H1 (cell line): ENCODE measurements at regions not wholly inside any gene's neighbourhood (a gene's known extent, or its start where the extent isn't known, plus 50 kb on each side); places are given as distances from the start of the nearest gene placed in this dataset.

Source experiments
- CTCF ChIA-PET: fragments of 300-600 bp; sonication (Branson Sonifier 250); formaldehyde crosslinking; loops from one replicate; lab custom pipeline; 2021; ENCODE audit not compliant: partially characterized antibody; lab: Charles Lee
- POLR2A ChIA-PET: fragments of 300-600 bp; sonication (Branson Sonifier 250); formaldehyde crosslinking; loops from one replicate; lab custom pipeline; 2021; ENCODE audit warnings: inconsistent platforms; ENCODE audit not compliant: partially characterized antibody; lab: Charles Lee
- DNase-seq, 2 experiments: peaks; one replicate each; pipeline versions ENCODE4 v3.0.0 to v3.0.0-alpha.2; 2010 to 2022; ENCODE audit warnings: low spot score in 2 of 2, low read depth in 1 of 2, mixed read lengths in 1 of 2
- FAIRE-seq: peaks from 2 replicates; lab custom pipeline; 2011; peaks lifted over from hg19 to GRCh38; lab: Jason Lieb, UNC
- H2AFZ ChIP-seq: 2 replicates; pipeline ENCODE4 v1.8.1; 2012; ENCODE audit warnings: low read length, inconsistent platforms
- H2AK5ac ChIP-seq: 2 replicates; pipeline ENCODE4 v1.6.1; 2013; ENCODE audit warnings: low read depth, low read length
- H2BK120ac ChIP-seq: replicated peaks from 2 replicates; pipeline ENCODE3; 2013; ENCODE audit warnings: low read depth, low read length, inconsistent platforms
- H2BK12ac ChIP-seq: 2 replicates; pipeline ENCODE4 v1.6.1; 2013; ENCODE audit warnings: low read depth, low read length
- H2BK15ac ChIP-seq: 2 replicates; pipeline ENCODE4 v1.6.1; 2013; ENCODE audit warnings: low read length
- H2BK20ac ChIP-seq: 2 replicates; pipeline ENCODE4 v1.6.1; 2013; ENCODE audit warnings: low read length
- H2BK5ac ChIP-seq: 2 replicates; pipeline ENCODE4 v1.6.1; 2013; ENCODE audit warnings: low read depth, low read length
- H3K14ac ChIP-seq: 2 replicates; pipeline ENCODE4 v1.6.1; 2013; ENCODE audit warnings: inconsistent platforms; ENCODE audit not compliant: insufficient read length
- H3K18ac ChIP-seq: 2 replicates; pipeline ENCODE4 v1.6.1; 2013; ENCODE audit warnings: low read length; ENCODE audit errors: extremely low read depth
- H3K23ac ChIP-seq: 2 replicates; pipeline ENCODE4 v1.6.1; 2013; ENCODE audit warnings: inconsistent platforms; ENCODE audit not compliant: insufficient read length
- H3K23me2 ChIP-seq: 2 replicates; pipeline ENCODE4 v1.6.1; 2013; ENCODE audit warnings: low read depth, low read length
- H3K27ac ChIP-seq: 2 replicates; pipeline ENCODE4 v1.6.1; 2011; ENCODE audit warnings: low read depth, low read length, inconsistent platforms
- H3K27me3 ChIP-seq, 4 experiments: replicated peaks in 1 of 4; 1 replicate in 1 of 4; 2 replicates in 3 of 4; pipeline versions ENCODE4 v1.6.1 to v1.8.1; 2011 to 2013; ENCODE audit warnings: low read length in 3 of 4, mild to moderate bottlenecking in 3 of 4, inconsistent platforms in 2 of 4, mixed read lengths in 2 of 4, moderate library complexity in 1 of 4; ENCODE audit not compliant: control insufficient read depth in 3 of 4, insufficient read depth in 3 of 4; ENCODE audit errors: extremely low read depth in 1 of 4
- H3K36me3 ChIP-seq, 4 experiments: 2 replicates each; pipeline versions ENCODE4 v1.6.1 to v1.8.1; 2011 to 2013; ENCODE audit warnings: mild to moderate bottlenecking in 4 of 4, low read length in 3 of 4, moderate library complexity in 2 of 4, control low read depth in 1 of 4, inconsistent platforms in 1 of 4; ENCODE audit not compliant: insufficient read depth in 4 of 4, control insufficient read depth in 2 of 4
- H3K4ac ChIP-seq: replicated peaks from 2 replicates; pipeline ENCODE3; 2013; ENCODE audit warnings: low read length, low read depth, mixed read lengths, inconsistent platforms; ENCODE audit not compliant: insufficient read length
- H3K4me1 ChIP-seq, 4 experiments: replicated peaks in 1 of 4; 1 replicate in 1 of 4; 2 replicates in 3 of 4; pipeline versions ENCODE4 v1.6.1 to v1.8.1; 2011 to 2013; ENCODE audit warnings: low read length in 3 of 4, inconsistent platforms in 2 of 4, mixed read lengths in 1 of 4; ENCODE audit not compliant: insufficient read depth in 4 of 4, control insufficient read depth in 3 of 4
- H3K4me2 ChIP-seq, 2 experiments: 2 replicates each; pipeline versions ENCODE4 v1.6.1 to v1.8.1; 2011 to 2013; ENCODE audit warnings: low read depth in 2 of 2, low read length in 2 of 2, control low read depth in 1 of 2, inconsistent platforms in 1 of 2, mild to moderate bottlenecking in 1 of 2; ENCODE audit not compliant: insufficient read depth in 1 of 2
- H3K4me3 ChIP-seq, 4 experiments: fragments of 200-600, 300-600 bp in 1 of 4; sonication (generic), shearing (Covaris generic), sonication (Bioruptor Twin) in 1 of 4; 2 replicates each; pipeline versions ENCODE4 v1.5.1 to v1.8.1; 2011 to 2016; ENCODE audit warnings: low read length in 4 of 4, low read depth in 3 of 4, control low read depth in 2 of 4, inconsistent platforms in 2 of 4, mild to moderate bottlenecking in 2 of 4, mixed read lengths in 1 of 4, moderate library complexity in 1 of 4; ENCODE audit not compliant: insufficient read depth in 2 of 4; ENCODE audit errors: extremely low read depth in 1 of 4
- H3K56ac ChIP-seq: replicated peaks from 2 replicates; pipeline ENCODE3; 2013; ENCODE audit warnings: low read depth, mild to moderate bottlenecking, mixed read lengths, low read length, inconsistent platforms; ENCODE audit not compliant: insufficient read length
- H3K79me1 ChIP-seq: 2 replicates; pipeline ENCODE4 v1.6.1; 2013; ENCODE audit warnings: low read depth, low read length, control low read depth
- H3K79me2 ChIP-seq, 2 experiments: 2 replicates each; pipeline versions ENCODE4 v1.6.1 to v1.8.1; 2012 to 2013; ENCODE audit warnings: low read length in 2 of 2, mild to moderate bottlenecking in 2 of 2, inconsistent platforms in 1 of 2; ENCODE audit not compliant: insufficient read depth in 2 of 2, control insufficient read depth in 1 of 2
- H3K9ac ChIP-seq, 4 experiments: replicated peaks in 1 of 4; 1 replicate in 1 of 4; 2 replicates in 3 of 4; pipeline versions ENCODE4 v1.6.1 to v1.8.1; 2011 to 2013; ENCODE audit warnings: low read depth in 3 of 4, low read length in 3 of 4, control low read depth in 2 of 4, mild to moderate bottlenecking in 2 of 4, moderate library complexity in 2 of 4, inconsistent platforms in 1 of 4; ENCODE audit errors: extremely low read depth in 1 of 4
- H3K9me3 ChIP-seq, 2 experiments: 2 replicates each; pipeline versions ENCODE4 v1.6.1 to v1.8.1; 2012 to 2013; ENCODE audit warnings: mild to moderate bottlenecking in 2 of 2, moderate library complexity in 2 of 2, control low read depth in 1 of 2, inconsistent platforms in 1 of 2, low read depth in 1 of 2, low read length in 1 of 2, mixed read lengths in 1 of 2; ENCODE audit not compliant: insufficient read depth in 2 of 2
- H4K20me1 ChIP-seq, 2 experiments: replicated peaks in 1 of 2; 2 replicates each; pipeline versions ENCODE3 to v1.8.1; 2011 to 2013; ENCODE audit warnings: inconsistent platforms in 2 of 2, low read length in 2 of 2, mild to moderate bottlenecking in 1 of 2; ENCODE audit not compliant: insufficient read depth in 2 of 2, control insufficient read depth in 1 of 2
- H4K5ac ChIP-seq: 2 replicates; pipeline ENCODE4 v1.6.1; 2013; ENCODE audit warnings: low read length, low read depth, mixed read lengths, inconsistent platforms; ENCODE audit not compliant: insufficient read length
- H4K8ac ChIP-seq: 2 replicates; pipeline ENCODE4 v1.8.0; 2013; ENCODE audit warnings: mild to moderate bottlenecking, moderate library complexity, low read length, inconsistent platforms; ENCODE audit not compliant: insufficient read depth; ENCODE audit errors: extremely low read depth
- H4K91ac ChIP-seq: replicated peaks from 2 replicates; pipeline ENCODE3; 2013; ENCODE audit warnings: low read length, mixed read lengths, inconsistent platforms; ENCODE audit not compliant: insufficient read length
- BACH1 ChIP-seq: IDR thresholded peaks from 2 replicates; pipeline ENCODE4 v1.6.1; 2012; ENCODE audit warnings: low read length, improper control_type of control experiment
- BCL11A ChIP-seq, 2 experiments: IDR thresholded peaks; one replicate each; pipeline ENCODE4 v1.6.1; 2011; ENCODE audit warnings: low read depth in 2 of 2, low read length in 2 of 2, mild to moderate bottlenecking in 2 of 2
- CEBPB ChIP-seq: IDR thresholded peaks from 2 replicates; pipeline ENCODE4 v1.6.1; 2012; ENCODE audit warnings: low read depth, low read length
- CHD1 ChIP-seq: IDR thresholded peaks from 2 replicates; pipeline ENCODE4 v1.6.1; 2012; ENCODE audit warnings: low read depth, low read length, improper control_type of control experiment
- GABPA ChIP-seq: IDR thresholded peaks from 2 replicates; pipeline ENCODE4 v1.6.1; 2011; ENCODE audit warnings: mild to moderate bottlenecking, low read length, moderate library complexity, borderline replicate concordance; ENCODE audit not compliant: insufficient read depth
- KDM4A ChIP-seq: IDR thresholded peaks from one replicate; pipeline ENCODE4 v1.7.1; 2012; ENCODE audit warnings: low read depth, mild to moderate bottlenecking, moderate library complexity, low read length, inconsistent platforms; ENCODE audit not compliant: severe bottlenecking
- NRF1 ChIP-seq: IDR thresholded peaks from 2 replicates; pipeline ENCODE4 v1.6.1; 2011; ENCODE audit warnings: mild to moderate bottlenecking, low read depth, low read length, improper control_type of control experiment
- POLR2A ChIP-seq, 2 experiments: IDR thresholded peaks; 1 replicate in 1 of 2; 2 replicates in 1 of 2; pipeline ENCODE4 v1.6.1; 2011; ENCODE audit warnings: low read depth in 2 of 2, low read length in 2 of 2, mild to moderate bottlenecking in 2 of 2; ENCODE audit errors: control extremely low read depth in 1 of 2
- SP4 ChIP-seq: IDR thresholded peaks from 2 replicates; pipeline ENCODE4 v1.6.1; 2012; ENCODE audit warnings: low read length, inconsistent platforms
- TAF7 ChIP-seq: optimal IDR thresholded peaks from 2 replicates; pipeline ENCODE3; 2011; ENCODE audit warnings: low read depth, mild to moderate bottlenecking, inconsistent platforms, low read length, moderate library complexity, borderline replicate concordance
- YY1 ChIP-seq: IDR thresholded peaks from 2 replicates; pipeline ENCODE4 v1.6.1; 2011; ENCODE audit warnings: low read depth, mild to moderate bottlenecking, low read length
- WGBS, 2 experiments: shearing (Covaris generic) in 1 of 2; methylation state at CpG; one replicate each; pipeline versions ENCODE4 v1.1.6 to v1.1.7; 2013 to 2015; ENCODE audit warnings: low lambda C conversion rate in 2 of 2, mixed read lengths in 2 of 2, inconsistent platforms in 1 of 2, low coverage in 1 of 2, missing lambda C conversion rate in 1 of 2; ENCODE audit not compliant: insufficient replicate concordance in 2 of 2, insufficient coverage in 1 of 2, insufficient read length in 1 of 2; ENCODE audit errors: extremely low coverage in 1 of 2, missing lambda C conversion rate in 1 of 2; 5-methylcytosine and 5-hydroxymethylcytosine counted together
- TF ChIP-seq, protein P1 (sequence below): IDR thresholded peaks from 2 replicates; pipeline ENCODE4 v1.6.1; 2012; ENCODE audit warnings: inconsistent platforms
- TF ChIP-seq, protein P2 (sequence below): IDR thresholded peaks from 2 replicates; pipeline ENCODE4 v1.6.1; 2012; ENCODE audit warnings: inconsistent platforms
- TF ChIP-seq, protein P3 (sequence below): IDR thresholded peaks from 2 replicates; pipeline ENCODE4 v1.6.1; 2011; ENCODE audit warnings: low read depth, mild to moderate bottlenecking, low read length; ENCODE audit not compliant: insufficient read depth

DNA sequence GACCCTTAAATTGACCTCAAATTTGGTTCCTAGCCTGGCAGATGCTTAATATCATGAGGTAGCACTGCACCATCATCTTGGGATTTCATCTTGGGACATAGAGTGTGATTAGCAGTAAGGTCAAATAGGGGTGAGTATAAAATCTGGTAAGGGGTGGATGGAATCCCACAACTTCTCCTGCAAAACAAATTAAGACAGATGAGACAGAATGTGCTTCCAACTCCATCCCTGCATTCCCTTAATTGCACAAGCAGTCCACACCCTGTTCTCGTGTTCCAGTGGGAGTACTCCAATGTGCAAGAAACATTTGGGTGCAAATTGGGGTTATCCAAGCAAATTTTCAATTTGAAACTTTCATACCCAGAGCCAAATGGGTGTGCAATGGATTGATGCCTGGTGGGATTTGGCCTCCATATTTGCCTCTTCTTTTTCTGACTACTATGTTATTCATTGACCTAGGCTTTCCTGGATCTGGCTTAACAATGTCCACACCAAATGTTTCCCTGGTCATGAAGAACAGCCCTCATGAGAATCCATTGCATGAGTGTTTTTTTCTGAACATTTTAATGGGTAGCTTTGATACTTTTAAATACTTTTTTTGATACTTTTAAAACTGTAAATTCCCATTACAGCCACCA lies 785.0 kb upstream of the TSPY4 start:
- POLR2A ChIA-PET, result no interaction called here

More for the DNA sequence above, 785.0 kb upstream of the TSPY4 start:
- H3K4me3 ChIP-seq, result no peak overlapping the region
- TF ChIP-seq GABPA (no peak), CHD1 (no peak), POLR2A (IDR thresholded peaks at IDR 0.05; ENCODE audit: control extremely low read depth in 1 of 2, low read depth in 2 of 2, low read length in 2 of 2) (no peak), BACH1 (no peak), NRF1 (no peak), SP4 (no peak), YY1 (no peak), CEBPB (no peak), BCL11A (IDR thresholded peaks at IDR 0.05; ENCODE audit: low read depth in 2 of 2, low read length in 2 of 2) (no peak), TAF7 (no peak), KDM4A (no peak)
- TF ChIP-seq, protein P1, sequence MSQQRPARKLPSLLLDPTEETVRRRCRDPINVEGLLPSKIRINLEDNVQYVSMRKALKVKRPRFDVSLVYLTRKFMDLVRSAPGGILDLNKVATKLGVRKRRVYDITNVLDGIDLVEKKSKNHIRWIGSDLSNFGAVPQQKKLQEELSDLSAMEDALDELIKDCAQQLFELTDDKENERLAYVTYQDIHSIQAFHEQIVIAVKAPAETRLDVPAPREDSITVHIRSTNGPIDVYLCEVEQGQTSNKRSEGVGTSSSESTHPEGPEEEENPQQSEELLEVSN, result no peak
- TF ChIP-seq, protein P2, sequence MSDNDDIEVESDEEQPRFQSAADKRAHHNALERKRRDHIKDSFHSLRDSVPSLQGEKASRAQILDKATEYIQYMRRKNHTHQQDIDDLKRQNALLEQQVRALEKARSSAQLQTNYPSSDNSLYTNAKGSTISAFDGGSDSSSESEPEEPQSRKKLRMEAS, result no peak
- TF ChIP-seq, protein P3, sequence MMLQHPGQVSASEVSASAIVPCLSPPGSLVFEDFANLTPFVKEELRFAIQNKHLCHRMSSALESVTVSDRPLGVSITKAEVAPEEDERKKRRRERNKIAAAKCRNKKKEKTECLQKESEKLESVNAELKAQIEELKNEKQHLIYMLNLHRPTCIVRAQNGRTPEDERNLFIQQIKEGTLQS, result no peak
- no peak overlapping the region for H4K91ac ChIP-seq
- no peak overlapping the region for H4K8ac ChIP-seq
- no peak overlapping the region for H2BK5ac ChIP-seq
- H3K18ac ChIP-seq, result no peak overlapping the region
- no peaks in the 10 kb centered on the region for H3K79me1 ChIP-seq
- H3K79me2 ChIP-seq, result no peaks in the 10 kb centered on the region
- H3K14ac ChIP-seq, result no peak overlapping the region
- H3K4ac ChIP-seq, result no peak overlapping the region
- CTCF ChIA-PET, result no interaction called here
- DNase-seq, result no peak
- H3K9ac ChIP-seq, result no peak overlapping the region
- no peaks in the 10 kb centered on the region for H3K27me3 ChIP-seq
- H3K9me3 ChIP-seq, result peaks cover 3 to 76% of the 10 kb centered on the region in 2 experiments; a peak in 2 of 4 replicates
- H2BK120ac ChIP-seq, result no peak overlapping the region
- 60% methylated on average over 1 of the region's 1 CpG; no CpG with 5 or more reads in 1 of the 2 experiments for WGBS, 2 experiments
- no peaks in the 10 kb centered on the region for H4K20me1 ChIP-seq
- H2BK12ac ChIP-seq, result no peak overlapping the region
- H4K5ac ChIP-seq, result no peak overlapping the region
- no peak overlapping the region for H3K27ac ChIP-seq
- no peak for FAIRE-seq
- no peak overlapping the region for H3K56ac ChIP-seq
- no peaks in the 10 kb centered on the region for H3K23me2 ChIP-seq
- no peak overlapping the region for H2AFZ ChIP-seq
- H2BK20ac ChIP-seq, result no peak overlapping the region
- no peak overlapping the region for H3K23ac ChIP-seq
- no peak overlapping the region for H2AK5ac ChIP-seq
- no peak overlapping the region for H2BK15ac ChIP-seq
- H3K4me1 ChIP-seq, result no peaks in the 10 kb centered on the region
- no peak overlapping the region for H3K4me2 ChIP-seq
- no peaks in the 10 kb centered on the region for H3K36me3 ChIP-seq
